ENCODE measurements at regions not wholly inside any gene's neighbourhood (a gene's known extent, or its start where the extent isn't known, plus 50 kb on each side); places are given as distances from the start of the nearest gene placed in this dataset.

DNA sequence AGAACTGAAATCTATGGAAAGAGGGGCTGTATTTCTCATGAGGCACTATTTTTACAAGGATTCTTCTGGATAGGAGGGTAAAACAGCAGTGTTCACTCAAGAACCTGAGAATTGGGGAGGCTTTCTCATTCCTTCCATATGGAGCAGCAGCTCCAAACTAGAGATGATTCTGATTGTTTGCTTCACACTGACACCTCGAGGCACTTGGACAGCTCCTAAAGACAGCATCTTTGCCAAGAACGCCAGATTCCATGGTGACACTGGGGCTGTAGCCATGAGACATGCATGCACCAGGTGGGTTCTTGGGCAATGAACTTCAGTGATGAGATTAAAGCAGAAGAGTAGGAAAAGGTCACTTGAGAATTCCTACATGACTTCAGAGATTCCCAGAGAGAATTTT, 361.5 kb upstream of the HTR2A start:
- no peak for TF ChIP-seq CTCF (IDR thresholded peaks at IDR 0.05)

GRCh38 chr13:47256618-47257017, 359.8 kb upstream of the HTR2A start:
- TF ChIP-seq CTCF (IDR thresholded peaks at IDR 0.05): no peak

GRCh38 chr13:47252627-47253026, 355.8 kb upstream of the HTR2A start:
- no peak for TF ChIP-seq CTCF (IDR thresholded peaks at IDR 0.05)

DNA sequence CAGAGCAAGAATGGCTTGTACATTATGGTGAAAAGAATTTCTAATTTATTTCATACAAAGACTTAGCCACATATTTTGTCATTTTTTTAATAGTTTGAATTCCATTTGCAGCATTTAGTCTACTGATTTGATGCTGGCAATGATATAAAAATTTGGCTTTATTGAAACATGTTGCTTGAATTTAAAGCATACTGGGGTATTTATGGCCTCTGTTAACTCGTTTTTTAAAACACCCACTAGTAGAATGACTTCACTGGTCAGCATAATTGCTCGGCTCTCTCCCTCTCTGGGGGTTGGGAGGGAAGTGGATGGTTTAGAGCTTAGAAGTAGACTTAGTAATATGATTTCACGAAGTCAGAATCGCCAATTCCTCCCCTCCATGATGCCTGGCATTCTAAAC, 354.9 kb upstream of the HTR2A start:
- TF ChIP-seq CTCF (IDR thresholded peaks at IDR 0.05): no peak

DNA sequence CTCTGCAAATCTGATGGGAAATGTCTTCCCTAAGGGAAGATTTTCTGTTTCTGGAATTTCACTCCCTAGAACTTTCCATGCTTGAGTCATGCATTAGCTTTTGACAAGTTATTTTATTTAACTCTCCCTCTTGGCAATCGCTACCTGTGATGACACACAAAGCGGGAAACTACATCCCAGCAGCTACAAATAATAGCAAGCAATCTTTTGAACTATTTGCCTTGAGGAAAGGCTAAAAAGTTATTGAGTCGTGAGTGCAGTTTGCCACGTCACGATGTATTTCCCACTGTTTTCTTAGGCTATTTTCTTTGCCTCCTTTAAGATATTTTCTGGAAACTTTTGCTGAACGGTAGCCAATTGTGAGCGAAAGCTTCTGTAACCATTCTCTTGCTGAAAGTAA, 353.3 kb upstream of the HTR2A start:
- no peak for TF ChIP-seq CTCF (IDR thresholded peaks at IDR 0.05)

- no peak for TF ChIP-seq CTCF (IDR thresholded peaks at IDR 0.05)
These were observed 352.4 kb upstream of the HTR2A start for GRCh38 chr13:47249266-47249665.

GRCh38 chr13:47241446-47241845, 344.6 kb upstream of the HTR2A start:
- no peak for TF ChIP-seq CTCF (IDR thresholded peaks at IDR 0.05)

GRCh38 chr13:47239025-47239424, 342.2 kb upstream of the HTR2A start:
- no peak for TF ChIP-seq CTCF (IDR thresholded peaks at IDR 0.05)
